Liver (tissue), 3 donors: ENCODE measurements at regions not wholly inside any gene's neighbourhood (a gene's known extent, or its start where the extent isn't known, plus 50 kb on each side); places are given as distances from the start of the nearest gene placed in this dataset.

Experiments
- EGR1 ChIP-seq, 2 donors: IDR thresholded peaks; 2 replicates each; pipeline ENCODE4 v1.6.1; 2016 to 2018; ENCODE audit warnings: antibody characterized with exemption in 2 of 2, low read depth in 2 of 2
- FOXA1 ChIP-seq: IDR thresholded peaks from 2 replicates; pipeline ENCODE4 v1.6.1; 2016; ENCODE audit warnings: antibody characterized with exemption
- GABPA ChIP-seq, 2 donors: IDR thresholded peaks in 1 of 2; conservative IDR thresholded peaks in 1 of 2; 2 replicates each; pipeline ENCODE4 v1.6.1; 2016; ENCODE audit warnings: antibody characterized with exemption in 2 of 2, mild to moderate bottlenecking in 1 of 2, moderate library complexity in 1 of 2
- JUND ChIP-seq, 2 donors: IDR thresholded peaks; 2 replicates each; pipeline ENCODE4 v1.6.1; 2016; ENCODE audit warnings: antibody characterized with exemption in 2 of 2
- MAX ChIP-seq: IDR thresholded peaks from 2 replicates; pipeline ENCODE4 v1.6.1; 2016; ENCODE audit warnings: antibody characterized with exemption
- RAD21 ChIP-seq, 2 donors: IDR thresholded peaks; 2 replicates each; pipeline ENCODE4 v1.6.1; 2016; ENCODE audit warnings: antibody characterized with exemption in 2 of 2, mild to moderate bottlenecking in 2 of 2
- REST ChIP-seq: IDR thresholded peaks from 2 replicates; pipeline ENCODE4 v1.6.1; 2016; ENCODE audit warnings: antibody characterized with exemption, mild to moderate bottlenecking
- RXRA ChIP-seq, 2 donors: IDR thresholded peaks; 2 replicates each; pipeline ENCODE4 v1.6.1; 2017 to 2018; ENCODE audit warnings: antibody characterized with exemption in 2 of 2, mild to moderate bottlenecking in 1 of 2
- SP1 ChIP-seq: IDR thresholded peaks from 2 replicates; pipeline ENCODE4 v1.6.1; 2018; ENCODE audit warnings: antibody characterized with exemption, mild to moderate bottlenecking
- TAF1 ChIP-seq: conservative IDR thresholded peaks from 2 replicates; pipeline ENCODE4 v1.6.1; 2016; ENCODE audit warnings: antibody characterized with exemption, mild to moderate bottlenecking
- YY1 ChIP-seq: IDR thresholded peaks from 2 replicates; pipeline ENCODE4 v1.6.1; 2016; ENCODE audit warnings: antibody characterized with exemption, mild to moderate bottlenecking
- TF ChIP-seq, protein P1 (sequence below): fragments of 150-350 bp; IDR thresholded peaks from 2 replicates; pipeline ENCODE4 v1.5.1; 2017; ENCODE audit warnings: improper control_type of control experiment, low read depth, low read length; ENCODE audit not compliant: missing input control
- TF ChIP-seq, protein P2 (sequence below): IDR thresholded peaks from 2 replicates; pipeline ENCODE4 v1.6.1; 2016; ENCODE audit warnings: antibody characterized with exemption
- TF ChIP-seq, protein P3 (sequence below): IDR thresholded peaks from 2 replicates; pipeline ENCODE4 v1.6.1; 2016; ENCODE audit warnings: antibody characterized with exemption
- donor health status: healthy.
- donor health status: healthy.

GRCh38 chr3:118127992-118128391, 906.7 kb downstream of the IGSF11 start:
- TF ChIP-seq RAD21 (IDR thresholded peaks at IDR 0.05) (no peak), REST (no peak), MAX (no peak), JUND (IDR thresholded peaks at IDR 0.05) (no peak), YY1 (no peak), GABPA (IDR thresholded peaks at IDR 0.05 in 1 of 2, conservative IDR thresholded peaks at IDR 0.05 in 1 of 2) (no peak), TAF1 (no peak), SP1 (no peak), RXRA (IDR thresholded peaks at IDR 0.05) (no peak), EGR1 (IDR thresholded peaks at IDR 0.05; ENCODE audit: low read depth in 2 of 2) (no peak), FOXA1 (no peak)
- TF ChIP-seq, protein P1, sequence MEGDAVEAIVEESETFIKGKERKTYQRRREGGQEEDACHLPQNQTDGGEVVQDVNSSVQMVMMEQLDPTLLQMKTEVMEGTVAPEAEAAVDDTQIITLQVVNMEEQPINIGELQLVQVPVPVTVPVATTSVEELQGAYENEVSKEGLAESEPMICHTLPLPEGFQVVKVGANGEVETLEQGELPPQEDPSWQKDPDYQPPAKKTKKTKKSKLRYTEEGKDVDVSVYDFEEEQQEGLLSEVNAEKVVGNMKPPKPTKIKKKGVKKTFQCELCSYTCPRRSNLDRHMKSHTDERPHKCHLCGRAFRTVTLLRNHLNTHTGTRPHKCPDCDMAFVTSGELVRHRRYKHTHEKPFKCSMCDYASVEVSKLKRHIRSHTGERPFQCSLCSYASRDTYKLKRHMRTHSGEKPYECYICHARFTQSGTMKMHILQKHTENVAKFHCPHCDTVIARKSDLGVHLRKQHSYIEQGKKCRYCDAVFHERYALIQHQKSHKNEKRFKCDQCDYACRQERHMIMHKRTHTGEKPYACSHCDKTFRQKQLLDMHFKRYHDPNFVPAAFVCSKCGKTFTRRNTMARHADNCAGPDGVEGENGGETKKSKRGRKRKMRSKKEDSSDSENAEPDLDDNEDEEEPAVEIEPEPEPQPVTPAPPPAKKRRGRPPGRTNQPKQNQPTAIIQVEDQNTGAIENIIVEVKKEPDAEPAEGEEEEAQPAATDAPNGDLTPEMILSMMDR = no peak
- TF ChIP-seq, protein P2, sequence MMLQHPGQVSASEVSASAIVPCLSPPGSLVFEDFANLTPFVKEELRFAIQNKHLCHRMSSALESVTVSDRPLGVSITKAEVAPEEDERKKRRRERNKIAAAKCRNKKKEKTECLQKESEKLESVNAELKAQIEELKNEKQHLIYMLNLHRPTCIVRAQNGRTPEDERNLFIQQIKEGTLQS = no peak
- TF ChIP-seq, protein P3, sequence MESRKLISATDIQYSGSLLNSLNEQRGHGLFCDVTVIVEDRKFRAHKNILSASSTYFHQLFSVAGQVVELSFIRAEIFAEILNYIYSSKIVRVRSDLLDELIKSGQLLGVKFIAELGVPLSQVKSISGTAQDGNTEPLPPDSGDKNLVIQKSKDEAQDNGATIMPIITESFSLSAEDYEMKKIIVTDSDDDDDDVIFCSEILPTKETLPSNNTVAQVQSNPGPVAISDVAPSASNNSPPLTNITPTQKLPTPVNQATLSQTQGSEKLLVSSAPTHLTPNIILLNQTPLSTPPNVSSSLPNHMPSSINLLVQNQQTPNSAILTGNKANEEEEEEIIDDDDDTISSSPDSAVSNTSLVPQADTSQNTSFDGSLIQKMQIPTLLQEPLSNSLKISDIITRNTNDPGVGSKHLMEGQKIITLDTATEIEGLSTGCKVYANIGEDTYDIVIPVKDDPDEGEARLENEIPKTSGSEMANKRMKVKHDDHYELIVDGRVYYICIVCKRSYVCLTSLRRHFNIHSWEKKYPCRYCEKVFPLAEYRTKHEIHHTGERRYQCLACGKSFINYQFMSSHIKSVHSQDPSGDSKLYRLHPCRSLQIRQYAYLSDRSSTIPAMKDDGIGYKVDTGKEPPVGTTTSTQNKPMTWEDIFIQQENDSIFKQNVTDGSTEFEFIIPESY = no peak
